ENCODE measurements at regions not wholly inside any gene's neighbourhood (a gene's known extent, or its start where the extent isn't known, plus 50 kb on each side); places are given as distances from the start of the nearest gene placed in this dataset.

DNA sequence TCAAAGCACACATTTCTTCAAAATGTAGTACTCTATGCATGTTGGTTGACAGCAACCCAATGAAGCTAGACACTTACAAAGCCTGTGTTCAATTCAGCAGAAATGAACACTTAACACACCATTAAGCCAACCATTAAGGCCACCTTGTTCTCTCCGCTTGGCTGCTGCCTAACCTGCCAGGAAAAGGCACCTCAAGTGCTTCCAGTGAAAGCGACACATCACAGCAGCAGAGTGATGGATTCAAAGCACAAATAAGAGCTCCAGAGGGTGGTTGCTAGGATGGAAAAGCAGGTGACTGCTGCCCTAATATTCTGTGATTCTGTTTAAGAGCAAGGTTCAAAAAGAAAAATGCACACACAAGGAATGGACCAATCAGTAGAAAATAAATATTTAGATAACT, 81.5 kb upstream of the GNAI1 start:
- CTCF ChIA-PET: interaction anchor here (0.8 kb wide), 1 partner anchor 755 kb away, joined by 3 read pairs; no protein-coding TSS in a partner anchor
- Histone ChIP-seq H2AFZ (ENCODE audit: low read depth, low read length) (no peak overlapping the region), H3K9ac (replicated peaks; ENCODE audit: extremely low read depth, insufficient read depth, low read length) (no peak overlapping the region), H4K20me1 (replicated peaks; ENCODE audit: control insufficient read depth, extremely low read depth, insufficient read depth, low read length) (no peaks in the 10 kb centered on the region), H3K9me1 (replicated peaks; ENCODE audit: control insufficient read depth, extremely low read depth, insufficient read depth, low read length) (no peaks in the 10 kb centered on the region), H3K4me2 (ENCODE audit: insufficient read depth, low read length) (no peak overlapping the region), H3K4me1 (ENCODE audit: control insufficient read depth, extremely low read depth, insufficient read depth, low read length) (no peaks in the 10 kb centered on the region), H3K27me3 (ENCODE audit: control insufficient read depth in 2 of 2, insufficient read depth in 2 of 2, low read length in 2 of 2) (no peaks in the 10 kb centered on the region), H3K9me3 (replicated peaks; ENCODE audit: control insufficient read depth, insufficient read depth, low read length) (no peaks in the 10 kb centered on the region), H3K79me2 (ENCODE audit: control insufficient read depth, insufficient read depth, low read length) (no peaks in the 10 kb centered on the region), H3K4me3 (replicated peaks in 1 of 3; ENCODE audit: insufficient read depth in 1 of 3, low read depth in 1 of 3, low read length in 3 of 3) (no peak overlapping the region), H3K36me3 (ENCODE audit: control insufficient read depth in 2 of 2, extremely low read depth in 1 of 2, insufficient read depth in 2 of 2, low read length in 2 of 2) (no peaks in the 10 kb centered on the region), H3K27ac (ENCODE audit: insufficient read depth, low read depth, low read length) (no peak overlapping the region)
- FAIRE-seq (no peak), DNase-seq (ENCODE audit: low read depth, low spot score) (no peak)
- dilution Hi-C loops (cut with MboI; ENCODE audit: extremely low pct_ligation_motif_present, low sequenced_read_pairs): no loop called here
- intact Hi-C loops (cut with micrococcal nuclease): no loop called here
- POLR2A ChIA-PET: no interaction called here
- no peak for TF ChIP-seq MYC (IDR thresholded peaks at IDR 0.05; ENCODE audit: low read depth, low read length)
- TF ChIP-seq CTCF (IDR thresholded peaks at IDR 0.05; ENCODE audit: extremely low read depth in 1 of 2, insufficient read depth in 1 of 2, low read depth in 1 of 2, low read length in 2 of 2): no peak
- TF ChIP-seq JUN (IDR thresholded peaks at IDR 0.05; ENCODE audit: borderline replicate concordance, insufficient read depth, insufficient read length, low read depth): no peak
- TF ChIP-seq POLR2A (IDR thresholded peaks at IDR 0.05; ENCODE audit: low read depth, low read length): no peak
- no peak for TF ChIP-seq POLR2AphosphoS5 (IDR thresholded peaks at IDR 0.05; ENCODE audit: insufficient read depth, low read depth, low read length)
- no peak for TF ChIP-seq EZH2 (IDR thresholded peaks at IDR 0.05; ENCODE audit: borderline replicate concordance, low read depth, low read length, severe bottlenecking)
- TF ChIP-seq, protein P1, sequence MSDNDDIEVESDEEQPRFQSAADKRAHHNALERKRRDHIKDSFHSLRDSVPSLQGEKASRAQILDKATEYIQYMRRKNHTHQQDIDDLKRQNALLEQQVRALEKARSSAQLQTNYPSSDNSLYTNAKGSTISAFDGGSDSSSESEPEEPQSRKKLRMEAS (IDR thresholded peaks at IDR 0.05; ENCODE audit: insufficient read depth, insufficient read length): no peak
- no peak for TF ChIP-seq FOS (IDR thresholded peaks at IDR 0.05; ENCODE audit: borderline replicate concordance, insufficient read depth, low read length)
- no peak for TF ChIP-seq GATA2 (IDR thresholded peaks at IDR 0.05; ENCODE audit: insufficient read depth, insufficient read length, low read depth, low read length)
- BruUV-seq (replicated peaks): no TSS peak

Data from endothelial cell of umbilical vein (primary cell).